Activated CD8-positive, alpha-beta T cell treated with anti-CD3 and anti-CD28 coated beads, Interleukin-2, amount 10 ng/mL, durations not matched to agents 7 days and 5 days (primary cell): ENCODE measurements at regions not wholly inside any gene's neighbourhood (a gene's known extent, or its start where the extent isn't known, plus 50 kb on each side); places are given as distances from the start of the nearest gene placed in this dataset.
"Not testable (repeated sequence)": the region's sequence is repeated elsewhere in the genome, so short reads cannot be mapped to it uniquely, and the experiment has no call there.

Experiments used
- ATAC-seq: fragments of 150-1000 bp; cut with Tn5 transposase; one replicate; pipeline ENCODE4 v1.10.0; 2021; ENCODE audit warnings: moderate library complexity
- CTCF ChIA-PET: fragments of 350-600 bp; sonication (Branson Sonifier 250); formaldehyde crosslinking; loops from one replicate; lab custom pipeline; 2021; ENCODE audit warnings: antibody characterized with exemption; lab: Charles Lee
- POLR2A ChIA-PET: fragments of 350-600 bp; sonication (Branson Sonifier 250); formaldehyde crosslinking; loops from one replicate; lab custom pipeline; 2021; ENCODE audit warnings: antibody characterized with exemption; lab: Charles Lee
- DNase-seq: peaks from one replicate; pipeline ENCODE4 v3.0.0-alpha.2; 2020
- H3K27ac Mint-ChIP-seq: one replicate; pipeline ENCODE4 v1.8.0; 2021; ENCODE audit warnings: mild to moderate bottlenecking, mixed read lengths
- H3K27me3 Mint-ChIP-seq: one replicate; pipeline ENCODE4 v1.8.0; 2021; ENCODE audit warnings: low read depth, mixed read lengths
- H3K36me3 Mint-ChIP-seq: one replicate; pipeline ENCODE4 v1.8.0; 2021; ENCODE audit warnings: low read depth, mixed read lengths
- H3K4me1 Mint-ChIP-seq: one replicate; pipeline ENCODE4 v1.8.0; 2021; ENCODE audit warnings: low read depth, mixed read lengths
- H3K4me3 Mint-ChIP-seq: one replicate; pipeline ENCODE4 v1.8.0; 2021; ENCODE audit warnings: mild to moderate bottlenecking, mixed read lengths
- H3K9me3 Mint-ChIP-seq: one replicate; pipeline ENCODE4 v1.8.0; 2022; ENCODE audit warnings: mixed read lengths; ENCODE audit not compliant: insufficient read depth

- H3K36me3 Mint-ChIP-seq = peaks cover 7% of the 10 kb centered on the region
- no peaks in the 10 kb centered on the region for H3K27me3 Mint-ChIP-seq
- ChIA-PET CTCF (no interaction called here), POLR2A (no interaction called here)
- H3K4me1 Mint-ChIP-seq = peaks cover 19% of the 10 kb centered on the region
- H3K4me3 Mint-ChIP-seq = no peak overlapping the region
- ATAC-seq = no peak
- no peaks in the 10 kb centered on the region for H3K9me3 Mint-ChIP-seq
- no peak overlapping the region for H3K27ac Mint-ChIP-seq
- DNase-seq = no peak
Observed at GRCh38 chr10:45564303-45564959, 108.1 kb downstream of the ZFAND4 start.

GRCh38 chr10:45561952-45562351 is 110.6 kb downstream of the ZFAND4 start:
- Mint-ChIP-seq H3K4me3 (no peak overlapping the region), H3K36me3 (peaks cover 10% of the 10 kb centered on the region), H3K27ac (no peak overlapping the region), H3K4me1 (peaks cover 32% of the 10 kb centered on the region), H3K27me3 (no peaks in the 10 kb centered on the region), H3K9me3 (no peaks in the 10 kb centered on the region)
- ChIA-PET POLR2A (no interaction called here), CTCF (interaction anchor here (0.9 kb wide), 1 partner anchor 16 kb away, joined by 3 read pairs; no protein-coding TSS in a partner anchor)
- ATAC-seq (no peak), DNase-seq (no peak)

GRCh38 chr10:45560262-45560661 is 112.3 kb downstream of the ZFAND4 start:
- H3K4me1 Mint-ChIP-seq = peaks cover 42% of the 10 kb centered on the region
- no peak for ATAC-seq
- DNase-seq = no peak
- H3K27ac Mint-ChIP-seq = no peak overlapping the region
- H3K27me3 Mint-ChIP-seq = no peaks in the 10 kb centered on the region
- CTCF ChIA-PET = no interaction called here
- no peaks in the 10 kb centered on the region for H3K9me3 Mint-ChIP-seq
- H3K4me3 Mint-ChIP-seq = no peak overlapping the region
- POLR2A ChIA-PET = no interaction called here
- peaks cover 12% of the 10 kb centered on the region for H3K36me3 Mint-ChIP-seq

GRCh38 chr10:45558425-45558824 is 114.1 kb downstream of the ZFAND4 start:
- H3K27me3 Mint-ChIP-seq = no peaks in the 10 kb centered on the region
- ChIA-PET POLR2A (no interaction called here), CTCF (no interaction called here)
- DNase-seq (no peak), ATAC-seq (peak; percentile 37)
- H3K27ac Mint-ChIP-seq = peak overlapping the region; percentile 59
- peak overlapping the region; percentile 27 for H3K4me3 Mint-ChIP-seq
- H3K9me3 Mint-ChIP-seq = no peaks in the 10 kb centered on the region
- peaks cover 38% of the 10 kb centered on the region for H3K4me1 Mint-ChIP-seq
- H3K36me3 Mint-ChIP-seq = peaks cover 12% of the 10 kb centered on the region

GRCh38 chr10:45557275-45557905 is 115.2 kb downstream of the ZFAND4 start:
- peak overlapping the region; percentile 57 for H3K4me3 Mint-ChIP-seq
- no peaks in the 10 kb centered on the region for H3K27me3 Mint-ChIP-seq
- H3K36me3 Mint-ChIP-seq = peaks cover 12% of the 10 kb centered on the region
- ChIA-PET POLR2A (interaction anchor here (1.0 kb wide), 1 partner anchor 11 kb away, joined by 3 read pairs; no protein-coding TSS in a partner anchor), CTCF (interaction anchor here (0.5 to 1.0 kb wide), 2 partner anchors 23 to 115 kb away, joined by 3 read pairs; partner anchors contain the start of gene ZFAND4)
- H3K4me1 Mint-ChIP-seq = peaks cover 36% of the 10 kb centered on the region
- DNase-seq (peak; percentile 57), ATAC-seq (peak; percentile 86)
- H3K9me3 Mint-ChIP-seq = no peaks in the 10 kb centered on the region
- H3K27ac Mint-ChIP-seq = peak overlapping the region; percentile 82

GRCh38 chr10:45555795-45556194 is 116.8 kb downstream of the ZFAND4 start:
- DNase-seq (no peak), ATAC-seq (no peak)
- ChIA-PET CTCF (no interaction called here), POLR2A (no interaction called here)
- Mint-ChIP-seq H3K4me1 (peaks cover 30% of the 10 kb centered on the region), H3K27ac (no peak overlapping the region), H3K9me3 (no peaks in the 10 kb centered on the region), H3K27me3 (no peaks in the 10 kb centered on the region), H3K4me3 (no peak overlapping the region), H3K36me3 (peaks cover 12% of the 10 kb centered on the region)

- ATAC-seq, H3K27me3 Mint-ChIP-seq, DNase-seq, H3K27ac Mint-ChIP-seq, CTCF ChIA-PET, POLR2A ChIA-PET, H3K4me3 Mint-ChIP-seq, H3K9me3 Mint-ChIP-seq: not testable (repeated sequence)
- Mint-ChIP-seq H3K36me3 (peaks cover 12% of the 10 kb centered on the region), H3K4me1 (peaks cover 30% of the 10 kb centered on the region)
Observed at GRCh38 chr10:45555332-45555731, 117.2 kb downstream of the ZFAND4 start.

- CTCF ChIA-PET = no interaction called here
- no peak for DNase-seq
- Mint-ChIP-seq H3K4me3 (no peak overlapping the region), H3K9me3 (no peaks in the 10 kb centered on the region), H3K27me3 (no peaks in the 10 kb centered on the region), H3K36me3 (peaks cover 5% of the 10 kb centered on the region), H3K27ac (no peak overlapping the region), H3K4me1 (peaks cover 29% of the 10 kb centered on the region)
- POLR2A ChIA-PET = no interaction called here
- ATAC-seq = no peak
Observed at GRCh38 chr10:45553613-45554012, 119.0 kb downstream of the ZFAND4 start.

- H3K36me3 Mint-ChIP-seq = peaks cover 5% of the 10 kb centered on the region
Observed at GRCh38 chr10:45553155-45553554, 119.4 kb downstream of the ZFAND4 start.

GRCh38 chr10:45552476-45552875 is 120.1 kb downstream of the ZFAND4 start:
- ATAC-seq = no peak
- no peak overlapping the region for H3K4me3 Mint-ChIP-seq
- no peak overlapping the region for H3K27ac Mint-ChIP-seq
- no peaks in the 10 kb centered on the region for H3K9me3 Mint-ChIP-seq
- no peaks in the 10 kb centered on the region for H3K27me3 Mint-ChIP-seq
- no peak for DNase-seq
- ChIA-PET POLR2A (no interaction called here), CTCF (no interaction called here)
- H3K4me1 Mint-ChIP-seq = peaks cover 27% of the 10 kb centered on the region
- peaks cover 6% of the 10 kb centered on the region for H3K36me3 Mint-ChIP-seq

More at GRCh38 chr10:45553155-45553554, 119.4 kb downstream of the ZFAND4 start:
- no peak overlapping the region for H3K4me3 Mint-ChIP-seq
- no peaks in the 10 kb centered on the region for H3K9me3 Mint-ChIP-seq
- ATAC-seq (no peak), DNase-seq (no peak)
- H3K4me1 Mint-ChIP-seq = peaks cover 27% of the 10 kb centered on the region
- no peaks in the 10 kb centered on the region for H3K27me3 Mint-ChIP-seq
- no peak overlapping the region for H3K27ac Mint-ChIP-seq
- ChIA-PET CTCF (no interaction called here), POLR2A (no interaction called here)

GRCh38 chr10:45550903-45551786 is 121.4 kb downstream of the ZFAND4 start:
- DNase-seq = no peak
- H3K27ac Mint-ChIP-seq = no peak overlapping the region
- ChIA-PET POLR2A (no interaction called here), CTCF (no interaction called here)
- peaks cover 8% of the 10 kb centered on the region for H3K36me3 Mint-ChIP-seq
- no peak overlapping the region for H3K4me3 Mint-ChIP-seq
- no peaks in the 10 kb centered on the region for H3K27me3 Mint-ChIP-seq
- H3K9me3 Mint-ChIP-seq = no peaks in the 10 kb centered on the region
- no peak for ATAC-seq
- peaks cover 18% of the 10 kb centered on the region for H3K4me1 Mint-ChIP-seq

GRCh38 chr10:45548068-45548467 is 124.5 kb downstream of the ZFAND4 start:
- CTCF ChIA-PET = no interaction called here
- no peak overlapping the region for H3K4me3 Mint-ChIP-seq
- POLR2A ChIA-PET = no interaction called here
- DNase-seq = no peak
- H3K36me3 Mint-ChIP-seq = peaks cover 8% of the 10 kb centered on the region
- peaks cover 8% of the 10 kb centered on the region for H3K4me1 Mint-ChIP-seq
- no peak for ATAC-seq
- no peak overlapping the region for H3K27ac Mint-ChIP-seq
- no peaks in the 10 kb centered on the region for H3K27me3 Mint-ChIP-seq
- H3K9me3 Mint-ChIP-seq = no peaks in the 10 kb centered on the region
